Myocyte (in vitro differentiated cells): ENCODE measurements at regions not wholly inside any gene's neighbourhood (a gene's known extent, or its start where the extent isn't known, plus 50 kb on each side); places are given as distances from the start of the nearest gene placed in this dataset.
A peak's percentile ranks its signal among the peaks of the same experiment; 100 is the strongest.
"Not testable (repeated sequence)": the region's sequence is repeated elsewhere in the genome, so short reads cannot be mapped to it uniquely, and the experiment has no call there.

Source experiments
- DNase-seq: peaks from one replicate; pipeline ENCODE4 v3.0.0-alpha.2; 2012; ENCODE audit warnings: low read depth

GRCh38 chr6:27096834-27097511, 150.5 kb upstream of the PRSS16 start:
- peak; percentile 58 for DNase-seq

DNA sequence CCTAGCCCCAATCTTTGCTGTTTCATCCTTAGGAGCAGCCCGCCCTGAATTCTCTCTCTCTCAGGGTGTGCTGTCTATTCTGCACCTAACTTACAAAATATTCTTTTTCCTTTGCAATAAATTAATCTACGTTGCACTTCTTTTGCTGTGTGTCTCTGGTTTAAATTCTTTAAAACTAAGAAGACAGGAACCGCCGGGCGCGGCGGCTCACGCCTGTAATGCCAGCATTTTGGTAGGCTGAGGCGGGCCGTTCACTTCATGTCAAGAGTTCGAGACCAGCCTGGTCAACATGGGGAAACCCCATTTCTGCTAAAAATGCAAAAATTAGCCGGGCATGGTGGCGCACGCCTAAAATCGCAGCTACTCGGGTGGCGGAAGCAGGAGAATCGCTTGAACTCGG, 148.5 kb upstream of the PRSS16 start:
- DNase-seq, result no peak

DNA sequence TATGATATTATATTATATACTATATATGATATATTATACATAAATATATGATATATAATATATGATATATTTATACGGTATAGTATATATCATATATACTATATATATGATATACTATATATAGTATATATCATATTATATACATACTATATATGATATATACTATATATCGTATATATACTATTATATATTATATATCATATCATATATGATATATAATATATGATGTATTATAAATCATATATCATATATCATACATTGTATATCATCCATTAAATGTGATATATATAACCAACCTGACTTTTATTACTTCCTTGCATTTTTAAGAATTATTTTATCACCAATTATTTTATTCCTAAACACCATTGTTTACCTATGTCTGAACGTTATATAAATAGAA, 146.6 kb upstream of the PRSS16 start:
- no peak for DNase-seq

- DNase-seq, result no peak
These were observed 145.7 kb upstream of the PRSS16 start for GRCh38 chr6:27101824-27102223.

GRCh38 chr6:27106382-27106781, 141.1 kb upstream of the PRSS16 start:
- no peak for DNase-seq

DNA sequence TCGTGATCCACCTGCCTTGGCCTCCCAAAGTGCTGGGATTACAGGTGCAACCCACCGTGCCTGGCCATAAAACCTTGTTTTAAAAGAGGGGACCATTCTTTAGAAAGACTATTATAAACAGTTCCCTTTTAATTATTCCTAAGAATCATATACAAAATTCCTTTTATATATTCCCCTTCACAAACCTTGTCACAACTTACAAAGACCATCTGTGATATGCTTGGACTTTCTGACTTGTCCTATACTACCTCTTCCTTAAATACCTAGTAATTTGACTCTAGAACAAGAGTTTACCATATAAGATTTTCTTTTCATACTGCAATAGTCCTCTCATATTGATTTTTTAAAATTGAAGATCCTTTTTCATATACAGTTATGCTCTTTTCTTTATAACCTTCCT, 135.8 kb upstream of the PRSS16 start:
- DNase-seq, result no peak

- DNase-seq, result no peak
These were observed 134.5 kb upstream of the PRSS16 start for GRCh38 chr6:27112974-27113373.

DNA sequence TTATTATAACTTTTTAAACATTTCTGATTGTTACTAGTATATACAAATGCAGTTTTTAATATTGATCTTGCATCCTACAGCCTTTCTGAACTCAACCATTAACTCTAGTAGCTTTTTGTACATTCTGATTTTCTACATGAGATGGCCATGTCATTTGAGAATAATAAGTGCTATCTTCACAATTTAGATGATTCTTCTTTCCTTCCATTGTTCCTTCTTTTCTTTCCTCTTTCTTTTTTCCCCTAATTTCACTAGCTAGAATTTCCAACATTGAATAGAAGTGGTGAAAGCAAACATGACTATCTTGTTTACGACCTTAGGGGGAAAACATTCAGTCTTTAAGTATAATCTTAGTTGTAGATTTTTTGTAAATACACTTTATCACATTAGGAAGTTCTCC, 128.2 kb upstream of the PRSS16 start:
- DNase-seq, result no peak

DNA sequence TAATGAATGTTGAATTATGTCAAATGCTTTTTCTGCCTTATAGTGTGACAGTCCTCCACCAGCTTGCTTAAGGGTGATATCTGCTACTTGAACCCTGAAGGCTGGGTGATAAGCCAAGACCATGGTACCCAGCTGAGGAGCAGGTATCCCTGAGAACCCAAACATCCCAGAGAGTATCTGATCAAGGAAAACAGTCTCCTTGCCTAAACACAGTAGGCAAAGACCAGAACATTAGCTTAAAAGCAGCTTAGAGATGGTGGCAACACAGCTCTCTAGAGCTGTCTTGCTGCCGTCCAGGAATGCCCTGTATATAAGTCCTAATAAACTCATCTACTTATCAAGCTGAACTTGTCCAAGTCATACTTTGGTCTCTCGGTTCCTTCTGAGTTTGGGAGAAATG, 127.7 kb upstream of the PRSS16 start:
- no peak for DNase-seq

GRCh38 chr6:27121640-27122039, 125.9 kb upstream of the PRSS16 start:
- DNase-seq, result no peak

DNA sequence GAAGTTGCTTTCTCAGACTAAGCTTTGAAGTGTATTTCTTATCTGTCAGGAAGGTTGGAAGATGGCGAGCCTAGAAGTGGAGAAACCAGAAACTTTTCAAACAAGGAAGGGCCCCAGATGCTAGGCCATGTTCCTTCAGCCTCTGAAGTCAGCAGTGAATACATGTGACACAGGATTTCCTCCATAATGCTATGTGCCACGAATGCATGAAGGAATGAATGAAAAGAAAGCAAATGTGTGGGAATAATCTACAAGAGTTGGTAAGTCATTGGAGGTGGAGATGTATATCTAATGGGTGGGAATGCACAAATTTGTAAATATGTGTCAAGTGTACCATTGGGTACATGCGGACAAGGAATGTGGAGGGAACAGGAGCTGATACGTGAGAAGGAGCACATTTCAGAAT, 123.2 kb upstream of the PRSS16 start:
- DNase-seq, result no peak

GRCh38 chr6:27126046-27126814, 121.3 kb upstream of the PRSS16 start:
- DNase-seq, result no peak

- DNase-seq, result peak; percentile 95
These were observed 120.5 kb upstream of the PRSS16 start for GRCh38 chr6:27126815-27127537.

- DNase-seq, result not testable (repeated sequence)
These were observed 119.6 kb upstream of the PRSS16 start for GRCh38 chr6:27127874-27128273.

DNA sequence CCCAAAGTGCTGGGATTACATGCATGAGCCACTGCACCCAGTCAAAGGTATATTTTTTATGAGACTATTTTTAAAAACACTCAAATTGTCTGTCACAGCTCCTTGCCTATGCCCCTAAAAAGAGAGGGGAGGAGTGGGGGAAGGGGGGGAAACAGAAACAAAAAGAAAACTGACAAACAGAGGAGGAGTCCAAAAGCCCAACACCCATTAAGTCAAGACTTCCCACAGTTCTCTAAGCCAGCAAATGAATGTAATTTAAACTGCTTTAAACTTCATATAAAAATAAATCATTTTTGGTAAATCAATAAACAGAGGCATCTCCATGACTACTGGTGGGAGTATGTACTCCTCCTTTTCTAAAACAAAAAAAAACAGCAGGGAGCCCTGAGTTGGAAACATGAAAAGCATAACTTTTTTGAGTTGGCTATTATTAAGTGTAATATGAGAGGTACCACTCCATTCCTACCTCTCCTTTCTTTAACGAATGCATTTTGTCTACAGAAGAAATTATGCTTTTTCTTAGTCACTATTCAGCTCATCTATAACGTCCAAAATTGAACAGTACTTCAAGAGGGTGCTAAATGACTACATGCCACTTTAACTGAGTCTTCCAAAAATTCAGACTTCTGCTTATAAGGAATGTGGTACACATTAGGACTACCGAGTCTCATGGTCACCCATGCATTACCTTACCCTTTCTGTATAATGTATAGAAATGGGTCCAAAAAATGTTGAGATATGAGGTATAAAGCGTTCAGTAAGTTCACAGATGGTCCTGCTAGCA, 119.0 kb upstream of the PRSS16 start:
- DNase-seq, result no peak

- no peak for DNase-seq
These were observed 118.2 kb upstream of the PRSS16 start for GRCh38 chr6:27129095-27129815.

DNA sequence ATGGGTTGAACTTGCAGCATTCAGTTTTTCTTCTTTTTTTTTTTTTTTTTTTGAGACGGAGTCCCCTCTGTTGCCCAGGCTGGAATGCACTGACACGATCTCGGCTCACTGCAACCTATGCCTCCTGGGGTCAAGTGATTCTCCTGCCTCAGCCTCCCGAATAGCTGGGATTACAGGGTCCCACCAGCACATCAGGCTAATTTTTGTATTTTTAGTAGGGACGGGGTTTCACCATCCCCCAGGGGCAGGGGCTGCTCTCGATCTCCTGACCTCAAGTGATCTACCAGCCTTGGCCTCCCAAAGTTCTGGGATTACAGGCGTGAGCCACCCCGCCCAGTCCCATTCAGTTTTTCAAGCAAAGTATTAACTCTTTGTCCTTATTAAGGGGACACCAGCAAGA, 117.6 kb upstream of the PRSS16 start:
- DNase-seq, result no peak

GRCh38 chr6:27130668-27131428, 116.7 kb upstream of the PRSS16 start:
- DNase-seq, result no peak

DNA sequence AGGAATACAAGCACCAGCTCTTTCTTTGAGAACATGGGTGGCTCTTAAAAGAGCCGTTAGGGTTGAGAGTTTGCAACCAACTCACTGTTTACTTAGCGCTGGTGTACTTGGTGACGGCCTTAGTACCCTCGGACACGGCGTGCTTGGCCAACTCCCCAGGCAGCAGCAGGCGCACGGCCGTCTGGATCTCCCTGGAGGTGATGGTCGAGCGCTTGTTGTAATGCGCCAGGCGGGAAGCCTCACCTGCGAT, 115.3 kb upstream of the PRSS16 start:
- not testable (repeated sequence) for DNase-seq

DNA sequence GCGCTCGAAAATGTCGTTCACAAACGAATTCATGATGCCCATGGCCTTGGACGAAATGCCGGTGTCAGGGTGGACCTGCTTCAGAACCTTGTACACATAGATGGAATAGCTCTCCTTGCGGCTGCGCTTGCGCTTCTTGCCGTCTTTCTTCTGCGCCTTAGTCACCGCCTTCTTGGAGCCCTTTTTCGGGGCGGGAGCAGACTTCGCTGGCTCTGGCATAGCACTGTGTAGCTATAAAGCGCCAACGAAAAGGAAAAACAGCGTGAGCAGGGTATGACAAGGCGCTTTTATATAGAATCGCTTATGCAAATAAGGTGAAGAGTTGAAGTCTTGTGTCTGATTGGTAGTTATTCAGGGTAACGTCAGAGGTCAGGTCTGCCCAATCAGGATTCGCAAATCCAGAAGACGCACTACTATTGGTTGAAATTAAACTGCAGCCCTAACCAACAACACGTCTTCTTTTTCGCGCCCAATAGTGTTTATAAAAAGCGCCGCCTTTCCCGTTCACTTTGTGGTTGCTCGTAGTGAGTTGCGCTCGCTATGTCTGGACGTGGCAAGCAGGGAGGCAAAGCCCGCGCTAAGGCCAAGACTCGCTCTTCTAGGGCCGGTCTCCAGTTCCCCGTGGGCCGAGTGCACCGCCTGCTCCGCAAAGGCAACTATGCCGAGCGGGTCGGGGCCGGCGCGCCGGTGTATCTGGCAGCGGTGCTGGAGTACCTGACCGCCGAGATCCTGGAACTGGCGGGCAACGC, 114.8 kb upstream of the PRSS16 start:
- peak; percentile 93 for DNase-seq
